Adrenal gland (tissue), 9 donors: ENCODE measurements at regions not wholly inside any gene's neighbourhood (a gene's known extent, or its start where the extent isn't known, plus 50 kb on each side); places are given as distances from the start of the nearest gene placed in this dataset.

Source experiments
- DNase-seq, 7 donors: peaks; one replicate each; pipeline ENCODE4 v3.0.0-alpha.2; 2019 to 2020
- H3K27ac ChIP-seq, 5 donors: fragments of 200-600 bp; sonication (generic) in 4 of 5; 1 replicate in 3 of 5; 2 replicates in 2 of 5; pipeline versions ENCODE4 v1.5.1 to v1.8.0; 2016 to 2020; ENCODE audit warnings: mild to moderate bottlenecking in 1 of 5
- H3K27me3 ChIP-seq: fragments of 200-600 bp; 2 replicates; pipeline ENCODE4 v1.8.0; 2021
- H3K36me3 ChIP-seq, 2 donors: fragments of 200-600 bp; replicated peaks in 1 of 2; 1 replicate in 1 of 2; 2 replicates in 1 of 2; pipeline versions ENCODE4 v1.5.1 to v1.8.0; 2018 to 2022
- H3K4me1 ChIP-seq, 2 donors: fragments of 200-600 bp; replicated peaks in 1 of 2; 1 replicate in 1 of 2; 2 replicates in 1 of 2; pipeline versions ENCODE4 v1.5.1 to v1.8.0; 2018 to 2021
- H3K4me3 ChIP-seq, 4 donors: fragments of 200-600 bp; sonication (generic) in 3 of 4; one replicate each; pipeline ENCODE4 v1.5.1; 2016 to 2018
- H3K9me3 ChIP-seq, 3 donors: fragments of 200-600 bp; sonication (generic) in 1 of 3; replicated peaks in 1 of 3; 1 replicate in 2 of 3; 2 replicates in 1 of 3; pipeline versions ENCODE4 v1.5.1 to v1.8.0; 2016 to 2021
- CTCF ChIP-seq, 6 experiments: fragments of 450-650 bp in 4 of 6; fragments of 200-600 bp in 2 of 6; sonication (generic) in 1 of 6; IDR thresholded peaks; 1 replicate in 5 of 6; 2 replicates in 1 of 6; pipeline versions ENCODE4 v1.5.1 to v1.8.0; 2016 to 2021; ENCODE audit warnings: antibody characterized with exemption in 6 of 6, mild to moderate bottlenecking in 2 of 6, moderate library complexity in 1 of 6
- POLR2A ChIP-seq, 2 donors: fragments of 450-650 bp; IDR thresholded peaks; one replicate each; pipeline ENCODE4 v1.6.1; 2017; ENCODE audit warnings: antibody characterized with exemption in 2 of 2, mild to moderate bottlenecking in 2 of 2, moderate library complexity in 1 of 2
- WGBS, 4 donors: extraction: QIAGEN DNeasy Blood & Tissue Kit in 2 of 4; methylation state at CpG; one replicate each; pipeline versions ENCODE4 v1.1.5 to v1.1.7; 2013 to 2017; 5-methylcytosine and 5-hydroxymethylcytosine counted together
- intact Hi-C, 2 donors: fragments of 100-400 bp; cut with DNase I; formaldehyde crosslinking; loops; one replicate each; pipeline versions ENCODE4 v1.14.1 to v1.15.0; 2022 to 2023
- donor health status: healthy with polysubstance abuse.
- donor health status: Bipolar disorder and iron deficiency.
- donor health status: DM: yes; HTN: yes; CAD: no.
- donor health status: DM: no; HTN: no; CAD: no.
- donor health status: DM: no; HTN: no; CAD: no.

- Histone ChIP-seq H3K27me3 (no peaks in the 10 kb centered on the region), H3K36me3 (no peaks in the 10 kb centered on the region), H3K4me3 (no peak overlapping the region), H3K9me3 (no peaks in the 10 kb centered on the region), H3K4me1 (peaks cover 0 to 2% of the 10 kb centered on the region in 2 donors), H3K27ac (no peak overlapping the region)
- whole genome bisulfite sequencing, 4 donors: 87 to 94% (median 89%) methylated on average over 5 of the region's 5 CpGs
- DNase-seq: no peak
- intact Hi-C loops: no loop called here
- no peak for TF ChIP-seq CTCF (IDR thresholded peaks at IDR 0.05)
- TF ChIP-seq POLR2A (IDR thresholded peaks at IDR 0.05): no peak
Measured at GRCh38 chr11:38019072-38019775, 1421.2 kb upstream of the RAG2 start.

GRCh38 chr11:38014405-38014804 is 1416.4 kb upstream of the RAG2 start:
- H3K9me3 ChIP-seq: no peaks in the 10 kb centered on the region
- no peaks in the 10 kb centered on the region for H3K27me3 ChIP-seq

GRCh38 chr11:38013157-38013556 is 1415.1 kb upstream of the RAG2 start:
- Histone ChIP-seq H3K9me3 (no peaks in the 10 kb centered on the region), H3K27ac (no peak overlapping the region), H3K27me3 (no peaks in the 10 kb centered on the region), H3K36me3 (no peaks in the 10 kb centered on the region), H3K4me3 (no peak overlapping the region), H3K4me1 (peaks cover 0 to 6% of the 10 kb centered on the region in 2 donors)
- no peak for DNase-seq
- 78 to 89% (median 85%) methylated on average over 8 of the region's 8 CpGs for WGBS, 4 donors
- intact Hi-C loops: no loop called here
- TF ChIP-seq CTCF (IDR thresholded peaks at IDR 0.05) (no peak), POLR2A (IDR thresholded peaks at IDR 0.05) (no peak)

More at GRCh38 chr11:38014405-38014804, 1416.4 kb upstream of the RAG2 start:
- Histone ChIP-seq H3K4me3 (no peak overlapping the region), H3K4me1 (peaks cover 0 to 6% of the 10 kb centered on the region in 2 donors), H3K27ac (no peak overlapping the region), H3K36me3 (no peaks in the 10 kb centered on the region)
- DNase-seq: no peak
- intact Hi-C loops: no loop called here
- TF ChIP-seq CTCF (IDR thresholded peaks at IDR 0.05) (no peak), POLR2A (IDR thresholded peaks at IDR 0.05) (no peak)
- 47 to 70% (median 59%) methylated on average over 1 of the region's 1 CpG for WGBS, 4 donors

- TF ChIP-seq CTCF (IDR thresholded peaks at IDR 0.05): no peak
- Histone ChIP-seq H3K27ac (no peak overlapping the region), H3K9me3 (no peaks in the 10 kb centered on the region), H3K36me3 (no peaks in the 10 kb centered on the region), H3K4me1 (peaks cover 0 to 6% of the 10 kb centered on the region in 2 donors), H3K4me3 (no peak overlapping the region), H3K27me3 (no peaks in the 10 kb centered on the region)
- no peak for DNase-seq
- intact Hi-C loops: no loop called here
Measured at GRCh38 chr11:38011496-38011895, 1413.5 kb upstream of the RAG2 start.
